SU-DHL-6 (cell line): ENCODE measurements at regions not wholly inside any gene's neighbourhood (a gene's known extent, or its start where the extent isn't known, plus 50 kb on each side); places are given as distances from the start of the nearest gene placed in this dataset.

ENCODE experiments used
- EZH2phosphoT487 ChIP-seq: fragments of 200-600 bp; sonication (generic), shearing (Covaris generic); conservative IDR thresholded peaks from 2 replicates; pipeline ENCODE4 v1.6.1; 2018; ENCODE audit warnings: mild to moderate bottlenecking, antibody characterized with exemption, low read length, moderate library complexity, mixed read lengths
- TF ChIP-seq, protein P1 (sequence below): fragments of 200-600 bp; sonication (generic); IDR thresholded peaks from one replicate; pipeline ENCODE4 v1.5.1; 2017; ENCODE audit warnings: antibody characterized with exemption, mild to moderate bottlenecking, low read length, moderate library complexity; ENCODE audit not compliant: insufficient read depth, poor library complexity, severe bottlenecking

DNA sequence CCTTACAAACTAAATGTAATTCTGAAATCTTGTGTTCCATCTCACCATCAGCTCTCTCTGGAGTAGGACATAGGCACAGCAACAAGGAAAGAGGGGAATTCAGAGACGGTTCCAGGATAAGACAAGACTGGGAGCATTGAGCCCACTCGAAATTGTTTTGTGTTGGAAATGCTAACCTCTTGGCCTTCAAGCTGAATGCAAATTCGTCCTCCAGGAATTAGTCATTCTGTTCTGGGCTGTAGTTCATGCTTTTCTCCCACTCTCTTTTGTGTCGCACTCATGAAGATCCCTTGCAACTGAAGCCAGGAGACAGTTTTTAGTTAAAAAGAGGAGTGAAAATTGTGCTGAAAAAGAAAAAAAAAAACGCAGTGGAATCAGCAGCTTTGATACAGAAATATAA lies 121.7 kb upstream of the SEMA6A start:
- TF ChIP-seq, protein P1, sequence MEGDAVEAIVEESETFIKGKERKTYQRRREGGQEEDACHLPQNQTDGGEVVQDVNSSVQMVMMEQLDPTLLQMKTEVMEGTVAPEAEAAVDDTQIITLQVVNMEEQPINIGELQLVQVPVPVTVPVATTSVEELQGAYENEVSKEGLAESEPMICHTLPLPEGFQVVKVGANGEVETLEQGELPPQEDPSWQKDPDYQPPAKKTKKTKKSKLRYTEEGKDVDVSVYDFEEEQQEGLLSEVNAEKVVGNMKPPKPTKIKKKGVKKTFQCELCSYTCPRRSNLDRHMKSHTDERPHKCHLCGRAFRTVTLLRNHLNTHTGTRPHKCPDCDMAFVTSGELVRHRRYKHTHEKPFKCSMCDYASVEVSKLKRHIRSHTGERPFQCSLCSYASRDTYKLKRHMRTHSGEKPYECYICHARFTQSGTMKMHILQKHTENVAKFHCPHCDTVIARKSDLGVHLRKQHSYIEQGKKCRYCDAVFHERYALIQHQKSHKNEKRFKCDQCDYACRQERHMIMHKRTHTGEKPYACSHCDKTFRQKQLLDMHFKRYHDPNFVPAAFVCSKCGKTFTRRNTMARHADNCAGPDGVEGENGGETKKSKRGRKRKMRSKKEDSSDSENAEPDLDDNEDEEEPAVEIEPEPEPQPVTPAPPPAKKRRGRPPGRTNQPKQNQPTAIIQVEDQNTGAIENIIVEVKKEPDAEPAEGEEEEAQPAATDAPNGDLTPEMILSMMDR = no peak
- TF ChIP-seq EZH2phosphoT487 = no peak
